GM12878 (cell line): ENCODE measurements at regions not wholly inside any gene's neighbourhood (a gene's known extent, or its start where the extent isn't known, plus 50 kb on each side); places are given as distances from the start of the nearest gene placed in this dataset.

ENCODE experiments used
- CBX3 ChIP-seq: fragments of 200-600 bp; sonication (generic); IDR thresholded peaks from 2 replicates; pipeline ENCODE4 v1.6.1; 2016; ENCODE audit warnings: low read depth, borderline replicate concordance
- CHD2 ChIP-seq: IDR thresholded peaks from 2 replicates; pipeline ENCODE4 v1.6.1; 2011; ENCODE audit warnings: low read depth, low read length, improper control_type of control experiment, borderline replicate concordance
- ZNF217 ChIP-seq: fragments of 450-650 bp; IDR thresholded peaks from 2 replicates; pipeline ENCODE4 v1.6.1; 2017; ENCODE audit warnings: antibody characterized with exemption, mild to moderate bottlenecking
- TF ChIP-seq, protein P1 (sequence below): fragments of 450-650 bp; formaldehyde crosslinking; IDR thresholded peaks from 2 replicates; pipeline ENCODE4 v1.4.0; 2020; ENCODE audit warnings: mild to moderate bottlenecking, moderate library complexity
- TF ChIP-seq, protein P2 (sequence below): fragments of 450-650 bp; IDR thresholded peaks from 2 replicates; pipeline ENCODE4 v1.6.1; 2016; ENCODE audit warnings: mild to moderate bottlenecking, moderate library complexity, borderline replicate concordance

DNA sequence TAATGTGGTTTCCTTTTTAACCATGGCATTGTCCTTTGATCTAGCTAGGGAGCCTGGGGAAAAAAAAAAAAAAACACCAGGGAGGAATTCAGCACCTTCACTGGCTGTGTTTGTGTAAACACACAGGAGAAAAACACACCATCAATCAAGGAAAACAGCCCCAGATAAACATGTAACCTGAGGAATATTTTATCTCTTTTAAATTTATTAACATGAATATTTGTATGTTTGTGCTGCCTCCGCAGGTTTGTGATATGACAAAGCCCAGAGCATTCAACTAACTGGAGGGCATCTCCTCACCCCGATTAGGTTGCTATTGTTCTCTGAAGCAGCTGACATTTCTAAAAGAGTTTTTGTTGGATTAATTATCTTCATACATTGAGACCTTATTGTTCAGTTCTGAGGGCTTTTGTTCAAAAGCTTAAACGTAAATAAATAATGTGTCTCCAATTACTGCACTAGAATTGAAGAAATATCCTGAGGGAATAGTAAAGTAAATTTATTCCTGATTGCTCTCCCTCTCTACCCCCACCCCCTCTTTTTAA, 89.4 kb upstream of the SEMA3E start (continued):
- TF ChIP-seq, protein P1, sequence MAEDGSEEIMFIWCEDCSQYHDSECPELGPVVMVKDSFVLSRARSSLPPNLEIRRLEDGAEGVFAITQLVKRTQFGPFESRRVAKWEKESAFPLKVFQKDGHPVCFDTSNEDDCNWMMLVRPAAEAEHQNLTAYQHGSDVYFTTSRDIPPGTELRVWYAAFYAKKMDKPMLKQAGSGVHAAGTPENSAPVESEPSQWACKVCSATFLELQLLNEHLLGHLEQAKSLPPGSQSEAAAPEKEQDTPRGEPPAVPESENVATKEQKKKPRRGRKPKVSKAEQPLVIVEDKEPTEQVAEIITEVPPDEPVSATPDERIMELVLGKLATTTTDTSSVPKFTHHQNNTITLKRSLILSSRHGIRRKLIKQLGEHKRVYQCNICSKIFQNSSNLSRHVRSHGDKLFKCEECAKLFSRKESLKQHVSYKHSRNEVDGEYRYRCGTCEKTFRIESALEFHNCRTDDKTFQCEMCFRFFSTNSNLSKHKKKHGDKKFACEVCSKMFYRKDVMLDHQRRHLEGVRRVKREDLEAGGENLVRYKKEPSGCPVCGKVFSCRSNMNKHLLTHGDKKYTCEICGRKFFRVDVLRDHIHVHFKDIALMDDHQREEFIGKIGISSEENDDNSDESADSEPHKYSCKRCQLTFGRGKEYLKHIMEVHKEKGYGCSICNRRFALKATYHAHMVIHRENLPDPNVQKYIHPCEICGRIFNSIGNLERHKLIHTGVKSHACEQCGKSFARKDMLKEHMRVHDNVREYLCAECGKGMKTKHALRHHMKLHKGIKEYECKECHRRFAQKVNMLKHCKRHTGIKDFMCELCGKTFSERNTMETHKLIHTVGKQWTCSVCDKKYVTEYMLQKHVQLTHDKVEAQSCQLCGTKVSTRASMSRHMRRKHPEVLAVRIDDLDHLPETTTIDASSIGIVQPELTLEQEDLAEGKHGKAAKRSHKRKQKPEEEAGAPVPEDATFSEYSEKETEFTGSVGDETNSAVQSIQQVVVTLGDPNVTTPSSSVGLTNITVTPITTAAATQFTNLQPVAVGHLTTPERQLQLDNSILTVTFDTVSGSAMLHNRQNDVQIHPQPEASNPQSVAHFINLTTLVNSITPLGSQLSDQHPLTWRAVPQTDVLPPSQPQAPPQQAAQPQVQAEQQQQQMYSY (CRISPR knock-in tag), result no peak
- TF ChIP-seq, protein P2, sequence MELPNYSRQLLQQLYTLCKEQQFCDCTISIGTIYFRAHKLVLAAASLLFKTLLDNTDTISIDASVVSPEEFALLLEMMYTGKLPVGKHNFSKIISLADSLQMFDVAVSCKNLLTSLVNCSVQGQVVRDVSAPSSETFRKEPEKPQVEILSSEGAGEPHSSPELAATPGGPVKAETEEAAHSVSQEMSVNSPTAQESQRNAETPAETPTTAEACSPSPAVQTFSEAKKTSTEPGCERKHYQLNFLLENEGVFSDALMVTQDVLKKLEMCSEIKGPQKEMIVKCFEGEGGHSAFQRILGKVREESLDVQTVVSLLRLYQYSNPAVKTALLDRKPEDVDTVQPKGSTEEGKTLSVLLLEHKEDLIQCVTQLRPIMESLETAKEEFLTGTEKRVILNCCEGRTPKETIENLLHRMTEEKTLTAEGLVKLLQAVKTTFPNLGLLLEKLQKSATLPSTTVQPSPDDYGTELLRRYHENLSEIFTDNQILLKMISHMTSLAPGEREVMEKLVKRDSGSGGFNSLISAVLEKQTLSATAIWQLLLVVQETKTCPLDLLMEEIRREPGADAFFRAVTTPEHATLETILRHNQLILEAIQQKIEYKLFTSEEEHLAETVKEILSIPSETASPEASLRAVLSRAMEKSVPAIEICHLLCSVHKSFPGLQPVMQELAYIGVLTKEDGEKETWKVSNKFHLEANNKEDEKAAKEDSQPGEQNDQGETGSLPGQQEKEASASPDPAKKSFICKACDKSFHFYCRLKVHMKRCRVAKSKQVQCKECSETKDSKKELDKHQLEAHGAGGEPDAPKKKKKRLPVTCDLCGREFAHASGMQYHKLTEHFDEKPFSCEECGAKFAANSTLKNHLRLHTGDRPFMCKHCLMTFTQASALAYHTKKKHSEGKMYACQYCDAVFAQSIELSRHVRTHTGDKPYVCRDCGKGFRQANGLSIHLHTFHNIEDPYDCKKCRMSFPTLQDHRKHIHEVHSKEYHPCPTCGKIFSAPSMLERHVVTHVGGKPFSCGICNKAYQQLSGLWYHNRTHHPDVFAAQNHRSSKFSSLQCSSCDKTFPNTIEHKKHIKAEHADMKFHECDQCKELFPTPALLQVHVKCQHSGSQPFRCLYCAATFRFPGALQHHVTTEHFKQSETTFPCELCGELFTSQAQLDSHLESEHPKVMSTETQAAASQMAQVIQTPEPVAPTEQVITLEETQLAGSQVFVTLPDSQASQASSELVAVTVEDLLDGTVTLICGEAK, result no peak
- TF ChIP-seq ZNF217 (no peak), CBX3 (no peak), CHD2 (no peak)
